HEK293 (cell line): ENCODE measurements at regions not wholly inside any gene's neighbourhood (a gene's known extent, or its start where the extent isn't known, plus 50 kb on each side); places are given as distances from the start of the nearest gene placed in this dataset.

ENCODE experiments used
- CTCF ChIA-PET: fragments of 350-600 bp; formaldehyde crosslinking; extraction: SDS; loops from one replicate; lab custom pipeline; 2021; ENCODE audit warnings: antibody characterized with exemption; lab: Yijun Ruan, JAX
- POLR2A ChIA-PET: fragments of 300-600 bp; formaldehyde crosslinking; extraction: SDS; loops from one replicate; lab custom pipeline; 2020; ENCODE audit warnings: antibody characterized with exemption, inconsistent platforms; lab: Yijun Ruan, JAX
- H3K27ac ChIP-seq: fragments of 200-500 bp; sonication (Bioruptor generic); 2 replicates; pipeline ENCODE4 v1.5.1; 2014; ENCODE audit warnings: low read depth, low read length, control low read depth, inconsistent platforms; ENCODE audit errors: extremely low read depth
- H3K36me3 ChIP-seq, 2 experiments: fragments of 200-500 bp in 1 of 2; sonication (Bioruptor generic) in 1 of 2; 1 replicate in 1 of 2; 2 replicates in 1 of 2; pipeline ENCODE4 v1.5.1; 2014 to 2017; ENCODE audit warnings: inconsistent platforms in 2 of 2, low read length in 2 of 2; ENCODE audit not compliant: control insufficient read depth in 2 of 2, insufficient read depth in 1 of 2
- H3K4me1 ChIP-seq: fragments of 200-500 bp; sonication (Bioruptor generic); 2 replicates; pipeline ENCODE4 v1.5.1; 2014; ENCODE audit warnings: mild to moderate bottlenecking, low read length, inconsistent platforms; ENCODE audit not compliant: control insufficient read depth, insufficient read depth
- H3K4me3 ChIP-seq: 2 replicates; pipeline ENCODE4 v1.5.1; 2011; ENCODE audit warnings: low read depth, mild to moderate bottlenecking, control low read depth, low read length, moderate library complexity
- H3K9me3 ChIP-seq: fragments of 200-500 bp; sonication (Bioruptor generic); 2 replicates; pipeline ENCODE4 v1.5.1; 2014; ENCODE audit warnings: low read depth, low read length, inconsistent platforms; ENCODE audit not compliant: control insufficient read depth, insufficient read depth
- GLIS1 ChIP-seq: fragments of 450-650 bp; formaldehyde crosslinking; IDR thresholded peaks from 2 replicates; pipeline ENCODE4 v1.5.1; 2016; ENCODE audit warnings: missing biosample characterization, missing genetic modification characterization
- OVOL3 ChIP-seq: fragments of 450-650 bp; formaldehyde crosslinking; IDR thresholded peaks from 2 replicates; pipeline ENCODE4 v1.5.1; 2016; ENCODE audit warnings: missing biosample characterization, missing genetic modification characterization
- REPIN1 ChIP-seq: fragments of 450-650 bp; formaldehyde crosslinking; IDR thresholded peaks from 2 replicates; pipeline ENCODE4 v1.5.1; 2017; ENCODE audit warnings: missing biosample characterization, missing genetic modification characterization, low read depth
- ZBTB7A ChIP-seq: fragments of 450-650 bp; formaldehyde crosslinking; IDR thresholded peaks from 2 replicates; pipeline ENCODE4 v1.5.1; 2016; ENCODE audit warnings: low read depth, missing biosample characterization, missing genetic modification characterization
- ZFP37 ChIP-seq: fragments of 450-650 bp; formaldehyde crosslinking; IDR thresholded peaks from 2 replicates; pipeline ENCODE4 v1.5.1; 2016; ENCODE audit warnings: missing biosample characterization, missing genetic modification characterization
- ZNF138 ChIP-seq: fragments of 450-650 bp; formaldehyde crosslinking; IDR thresholded peaks from 2 replicates; pipeline ENCODE4 v1.5.1; 2016; ENCODE audit warnings: missing biosample characterization, missing genetic modification characterization, borderline replicate concordance
- ZNF140 ChIP-seq: fragments of 450-650 bp; formaldehyde crosslinking; IDR thresholded peaks from 2 replicates; pipeline ENCODE4 v1.5.1; 2016; ENCODE audit warnings: missing biosample characterization, missing genetic modification characterization
- ZNF2 ChIP-seq: fragments of 450-650 bp; formaldehyde crosslinking; IDR thresholded peaks from 2 replicates; pipeline ENCODE4 v1.5.1; 2016; ENCODE audit warnings: missing biosample characterization, missing genetic modification characterization
- ZNF202 ChIP-seq: fragments of 450-650 bp; formaldehyde crosslinking; IDR thresholded peaks from 2 replicates; pipeline ENCODE4 v1.5.1; 2016; ENCODE audit warnings: missing biosample characterization, missing genetic modification characterization, borderline replicate concordance
- ZNF433 ChIP-seq: fragments of 450-650 bp; formaldehyde crosslinking; IDR thresholded peaks from 2 replicates; pipeline ENCODE4 v1.5.1; 2016; ENCODE audit warnings: missing biosample characterization, missing genetic modification characterization, low read depth
- ZNF558 ChIP-seq: fragments of 450-650 bp; formaldehyde crosslinking; IDR thresholded peaks from 2 replicates; pipeline ENCODE4 v1.5.1; 2016; ENCODE audit warnings: missing biosample characterization, missing genetic modification characterization
- ZNF621 ChIP-seq: fragments of 450-650 bp; formaldehyde crosslinking; IDR thresholded peaks from 2 replicates; pipeline ENCODE4 v1.5.1; 2017; ENCODE audit warnings: missing biosample characterization, missing genetic modification characterization
- ZNF747 ChIP-seq: fragments of 450-650 bp; formaldehyde crosslinking; IDR thresholded peaks from 2 replicates; pipeline ENCODE4 v1.5.1; 2016; ENCODE audit warnings: missing biosample characterization, missing genetic modification characterization
- ZNF785 ChIP-seq: fragments of 450-650 bp; formaldehyde crosslinking; IDR thresholded peaks from 2 replicates; pipeline ENCODE4 v1.5.1; 2016; ENCODE audit warnings: missing biosample characterization, missing genetic modification characterization
- TF ChIP-seq, protein P1 (sequence below): fragments of 450-650 bp; formaldehyde crosslinking; conservative IDR thresholded peaks from 2 replicates; pipeline ENCODE4 v1.5.1; 2016; ENCODE audit warnings: low read depth, missing biosample characterization, missing genetic modification characterization
- TF ChIP-seq, protein P2 (sequence below): fragments of 450-650 bp; formaldehyde crosslinking; IDR thresholded peaks from 2 replicates; pipeline ENCODE4 v1.5.1; 2017; ENCODE audit warnings: missing biosample characterization, missing genetic modification characterization
- TF ChIP-seq, protein P3 (sequence below): fragments of 450-650 bp; formaldehyde crosslinking; IDR thresholded peaks from 2 replicates; pipeline ENCODE4 v1.5.1; 2016; ENCODE audit warnings: missing biosample characterization, missing genetic modification characterization, borderline replicate concordance
- TF ChIP-seq, protein P4 (sequence below): fragments of 450-650 bp; formaldehyde crosslinking; IDR thresholded peaks from 2 replicates; pipeline ENCODE4 v1.5.1; 2016; ENCODE audit warnings: missing biosample characterization, missing genetic modification characterization
- TF ChIP-seq, protein P5 (sequence below): fragments of 450-650 bp; formaldehyde crosslinking; IDR thresholded peaks from 2 replicates; pipeline ENCODE4 v1.5.1; 2016; ENCODE audit warnings: missing biosample characterization, missing genetic modification characterization
- TF ChIP-seq, protein P6 (sequence below): fragments of 450-650 bp; formaldehyde crosslinking; IDR thresholded peaks from 2 replicates; pipeline ENCODE4 v1.5.1; 2016; ENCODE audit warnings: missing biosample characterization, missing genetic modification characterization

DNA sequence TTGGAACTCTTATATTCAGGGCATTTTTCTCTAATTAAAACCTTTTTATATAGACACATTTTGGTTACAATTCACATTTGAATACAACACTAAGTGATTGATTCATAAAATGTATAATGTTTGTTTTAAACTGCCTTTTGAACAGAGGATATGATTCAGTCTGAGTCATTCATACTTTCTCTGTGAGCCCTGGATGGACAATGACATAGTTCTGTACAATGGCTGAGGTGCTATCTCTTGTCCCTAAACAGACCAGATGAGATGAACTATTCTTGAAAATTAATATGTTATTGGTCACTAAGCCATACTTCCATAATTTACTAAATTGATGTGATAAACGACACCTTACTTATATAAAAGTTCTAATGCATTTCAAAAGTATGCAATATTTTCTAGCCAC, 199.7 kb upstream of the ATXN7L3B start (continued):
- TF ChIP-seq, protein P1, sequence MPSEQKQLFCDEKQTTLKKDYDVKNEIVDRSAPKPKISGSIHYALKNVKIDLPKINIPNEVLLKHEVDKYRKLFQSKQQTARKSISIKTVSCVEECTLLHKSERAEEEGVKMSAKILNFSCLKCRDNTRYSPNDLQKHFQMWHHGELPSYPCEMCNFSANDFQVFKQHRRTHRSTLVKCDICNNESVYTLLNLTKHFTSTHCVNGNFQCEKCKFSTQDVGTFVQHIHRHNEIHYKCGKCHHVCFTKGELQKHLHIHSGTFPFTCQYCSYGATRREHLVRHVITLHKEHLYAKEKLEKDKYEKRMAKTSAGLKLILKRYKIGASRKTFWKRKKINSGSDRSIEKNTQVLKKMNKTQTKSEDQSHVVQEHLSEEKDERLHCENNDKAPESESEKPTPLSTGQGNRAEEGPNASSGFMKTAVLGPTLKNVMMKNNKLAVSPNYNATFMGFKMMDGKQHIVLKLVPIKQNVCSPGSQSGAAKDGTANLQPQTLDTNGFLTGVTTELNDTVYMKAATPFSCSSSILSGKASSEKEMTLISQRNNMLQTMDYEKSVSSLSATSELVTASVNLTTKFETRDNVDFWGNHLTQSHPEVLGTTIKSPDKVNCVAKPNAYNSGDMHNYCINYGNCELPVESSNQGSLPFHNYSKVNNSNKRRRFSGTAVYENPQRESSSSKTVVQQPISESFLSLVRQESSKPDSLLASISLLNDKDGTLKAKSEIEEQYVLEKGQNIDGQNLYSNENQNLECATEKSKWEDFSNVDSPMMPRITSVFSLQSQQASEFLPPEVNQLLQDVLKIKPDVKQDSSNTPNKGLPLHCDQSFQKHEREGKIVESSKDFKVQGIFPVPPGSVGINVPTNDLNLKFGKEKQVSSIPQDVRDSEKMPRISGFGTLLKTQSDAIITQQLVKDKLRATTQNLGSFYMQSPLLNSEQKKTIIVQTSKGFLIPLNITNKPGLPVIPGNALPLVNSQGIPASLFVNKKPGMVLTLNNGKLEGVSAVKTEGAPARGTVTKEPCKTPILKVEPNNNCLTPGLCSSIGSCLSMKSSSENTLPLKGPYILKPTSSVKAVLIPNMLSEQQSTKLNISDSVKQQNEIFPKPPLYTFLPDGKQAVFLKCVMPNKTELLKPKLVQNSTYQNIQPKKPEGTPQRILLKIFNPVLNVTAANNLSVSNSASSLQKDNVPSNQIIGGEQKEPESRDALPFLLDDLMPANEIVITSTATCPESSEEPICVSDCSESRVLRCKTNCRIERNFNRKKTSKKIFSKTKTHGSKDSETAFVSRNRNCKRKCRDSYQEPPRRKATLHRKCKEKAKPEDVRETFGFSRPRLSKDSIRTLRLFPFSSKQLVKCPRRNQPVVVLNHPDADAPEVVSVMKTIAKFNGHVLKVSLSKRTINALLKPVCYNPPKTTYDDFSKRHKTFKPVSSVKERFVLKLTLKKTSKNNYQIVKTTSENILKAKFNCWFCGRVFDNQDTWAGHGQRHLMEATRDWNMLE (tag by site-specific recombination): no peak
- TF ChIP-seq REPIN1 (tag by site-specific recombination): no peak
- no peak for TF ChIP-seq ZNF747 (tag by site-specific recombination)
- TF ChIP-seq, protein P2, sequence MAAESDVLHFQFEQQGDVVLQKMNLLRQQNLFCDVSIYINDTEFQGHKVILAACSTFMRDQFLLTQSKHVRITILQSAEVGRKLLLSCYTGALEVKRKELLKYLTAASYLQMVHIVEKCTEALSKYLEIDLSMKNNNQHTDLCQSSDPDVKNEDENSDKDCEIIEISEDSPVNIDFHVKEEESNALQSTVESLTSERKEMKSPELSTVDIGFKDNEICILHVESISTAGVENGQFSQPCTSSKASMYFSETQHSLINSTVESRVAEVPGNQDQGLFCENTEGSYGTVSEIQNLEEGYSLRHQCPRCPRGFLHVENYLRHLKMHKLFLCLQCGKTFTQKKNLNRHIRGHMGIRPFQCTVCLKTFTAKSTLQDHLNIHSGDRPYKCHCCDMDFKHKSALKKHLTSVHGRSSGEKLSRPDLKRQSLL (tag by site-specific recombination): no peak
- TF ChIP-seq ZBTB7A (tag by site-specific recombination): no peak
- TF ChIP-seq, all 188 proteins: peak for 0

DNA sequence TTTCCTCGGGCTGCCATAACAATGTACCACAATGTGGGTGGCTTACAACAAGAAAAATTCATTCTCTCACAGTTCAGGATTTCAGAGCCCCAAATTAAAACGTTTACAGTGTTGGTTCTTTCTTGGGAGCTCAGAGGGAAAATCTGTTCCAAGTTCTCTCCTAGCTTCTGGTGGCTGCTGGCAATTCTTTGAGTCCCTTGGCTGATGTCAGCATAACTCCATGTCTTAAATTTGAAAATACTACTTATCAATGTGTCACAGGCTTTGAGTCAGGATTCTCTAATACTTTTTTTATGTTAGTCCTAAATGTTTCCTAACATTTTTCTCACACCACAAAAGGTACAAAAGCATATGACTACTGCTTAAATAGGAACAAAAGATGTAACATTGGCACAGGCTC, 198.4 kb upstream of the ATXN7L3B start:
- Histone ChIP-seq H3K9me3 (no peaks in the 10 kb centered on the region), H3K27ac (no peak overlapping the region), H3K36me3 (no peaks in the 10 kb centered on the region), H3K4me3 (no peak overlapping the region), H3K4me1 (no peaks in the 10 kb centered on the region)
- TF ChIP-seq ZNF2: no peak
- TF ChIP-seq ZNF202: no peak
- TF ChIP-seq ZNF140 (tag by site-specific recombination): no peak
- TF ChIP-seq, protein P3, sequence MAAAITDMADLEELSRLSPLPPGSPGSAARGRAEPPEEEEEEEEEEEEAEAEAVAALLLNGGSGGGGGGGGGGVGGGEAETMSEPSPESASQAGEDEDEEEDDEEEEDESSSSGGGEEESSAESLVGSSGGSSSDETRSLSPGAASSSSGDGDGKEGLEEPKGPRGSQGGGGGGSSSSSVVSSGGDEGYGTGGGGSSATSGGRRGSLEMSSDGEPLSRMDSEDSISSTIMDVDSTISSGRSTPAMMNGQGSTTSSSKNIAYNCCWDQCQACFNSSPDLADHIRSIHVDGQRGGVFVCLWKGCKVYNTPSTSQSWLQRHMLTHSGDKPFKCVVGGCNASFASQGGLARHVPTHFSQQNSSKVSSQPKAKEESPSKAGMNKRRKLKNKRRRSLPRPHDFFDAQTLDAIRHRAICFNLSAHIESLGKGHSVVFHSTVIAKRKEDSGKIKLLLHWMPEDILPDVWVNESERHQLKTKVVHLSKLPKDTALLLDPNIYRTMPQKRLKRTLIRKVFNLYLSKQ: no peak
- no peak for TF ChIP-seq ZNF433 (tag by site-specific recombination)
- TF ChIP-seq ZNF138 (tag by site-specific recombination): no peak
- no peak for TF ChIP-seq GLIS1 (tag by site-specific recombination)
- no peak for TF ChIP-seq OVOL3
- TF ChIP-seq ZNF558: no peak
- TF ChIP-seq, protein P4, sequence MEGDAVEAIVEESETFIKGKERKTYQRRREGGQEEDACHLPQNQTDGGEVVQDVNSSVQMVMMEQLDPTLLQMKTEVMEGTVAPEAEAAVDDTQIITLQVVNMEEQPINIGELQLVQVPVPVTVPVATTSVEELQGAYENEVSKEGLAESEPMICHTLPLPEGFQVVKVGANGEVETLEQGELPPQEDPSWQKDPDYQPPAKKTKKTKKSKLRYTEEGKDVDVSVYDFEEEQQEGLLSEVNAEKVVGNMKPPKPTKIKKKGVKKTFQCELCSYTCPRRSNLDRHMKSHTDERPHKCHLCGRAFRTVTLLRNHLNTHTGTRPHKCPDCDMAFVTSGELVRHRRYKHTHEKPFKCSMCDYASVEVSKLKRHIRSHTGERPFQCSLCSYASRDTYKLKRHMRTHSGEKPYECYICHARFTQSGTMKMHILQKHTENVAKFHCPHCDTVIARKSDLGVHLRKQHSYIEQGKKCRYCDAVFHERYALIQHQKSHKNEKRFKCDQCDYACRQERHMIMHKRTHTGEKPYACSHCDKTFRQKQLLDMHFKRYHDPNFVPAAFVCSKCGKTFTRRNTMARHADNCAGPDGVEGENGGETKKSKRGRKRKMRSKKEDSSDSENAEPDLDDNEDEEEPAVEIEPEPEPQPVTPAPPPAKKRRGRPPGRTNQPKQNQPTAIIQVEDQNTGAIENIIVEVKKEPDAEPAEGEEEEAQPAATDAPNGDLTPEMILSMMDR: no peak
- no peak for TF ChIP-seq ZFP37 (tag by site-specific recombination)
- TF ChIP-seq ZNF621 (tag by site-specific recombination): no peak
- TF ChIP-seq, protein P5, sequence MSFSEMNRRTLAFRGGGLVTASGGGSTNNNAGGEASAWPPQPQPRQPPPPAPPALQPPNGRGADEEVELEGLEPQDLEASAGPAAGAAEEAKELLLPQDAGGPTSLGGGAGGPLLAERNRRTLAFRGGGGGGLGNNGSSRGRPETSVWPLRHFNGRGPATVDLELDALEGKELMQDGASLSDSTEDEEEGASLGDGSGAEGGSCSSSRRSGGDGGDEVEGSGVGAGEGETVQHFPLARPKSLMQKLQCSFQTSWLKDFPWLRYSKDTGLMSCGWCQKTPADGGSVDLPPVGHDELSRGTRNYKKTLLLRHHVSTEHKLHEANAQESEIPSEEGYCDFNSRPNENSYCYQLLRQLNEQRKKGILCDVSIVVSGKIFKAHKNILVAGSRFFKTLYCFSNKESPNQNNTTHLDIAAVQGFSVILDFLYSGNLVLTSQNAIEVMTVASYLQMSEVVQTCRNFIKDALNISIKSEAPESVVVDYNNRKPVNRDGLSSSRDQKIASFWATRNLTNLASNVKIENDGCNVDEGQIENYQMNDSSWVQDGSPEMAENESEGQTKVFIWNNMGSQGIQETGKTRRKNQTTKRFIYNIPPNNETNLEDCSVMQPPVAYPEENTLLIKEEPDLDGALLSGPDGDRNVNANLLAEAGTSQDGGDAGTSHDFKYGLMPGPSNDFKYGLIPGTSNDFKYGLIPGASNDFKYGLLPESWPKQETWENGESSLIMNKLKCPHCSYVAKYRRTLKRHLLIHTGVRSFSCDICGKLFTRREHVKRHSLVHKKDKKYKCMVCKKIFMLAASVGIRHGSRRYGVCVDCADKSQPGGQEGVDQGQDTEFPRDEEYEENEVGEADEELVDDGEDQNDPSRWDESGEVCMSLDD (tag by site-specific recombination): no peak
- TF ChIP-seq, protein P6, sequence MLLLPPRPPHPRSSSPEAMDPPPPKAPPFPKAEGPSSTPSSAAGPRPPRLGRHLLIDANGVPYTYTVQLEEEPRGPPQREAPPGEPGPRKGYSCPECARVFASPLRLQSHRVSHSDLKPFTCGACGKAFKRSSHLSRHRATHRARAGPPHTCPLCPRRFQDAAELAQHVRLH: no peak
- TF ChIP-seq ZNF785 (tag by site-specific recombination): no peak
- CTCF ChIA-PET: no interaction called here
- POLR2A ChIA-PET: no interaction called here
